Hematopoietic multipotent progenitor cell (in vitro differentiated cells): ENCODE measurements at regions not wholly inside any gene's neighbourhood (a gene's known extent, or its start where the extent isn't known, plus 50 kb on each side); places are given as distances from the start of the nearest gene placed in this dataset.

Source experiments
- DNase-seq, 3 donors: peaks; one replicate each; pipeline ENCODE4 v3.0.0-alpha.2; 2011 to 2015; ENCODE audit warnings: low read depth in 2 of 3, low spot score in 2 of 3

DNA sequence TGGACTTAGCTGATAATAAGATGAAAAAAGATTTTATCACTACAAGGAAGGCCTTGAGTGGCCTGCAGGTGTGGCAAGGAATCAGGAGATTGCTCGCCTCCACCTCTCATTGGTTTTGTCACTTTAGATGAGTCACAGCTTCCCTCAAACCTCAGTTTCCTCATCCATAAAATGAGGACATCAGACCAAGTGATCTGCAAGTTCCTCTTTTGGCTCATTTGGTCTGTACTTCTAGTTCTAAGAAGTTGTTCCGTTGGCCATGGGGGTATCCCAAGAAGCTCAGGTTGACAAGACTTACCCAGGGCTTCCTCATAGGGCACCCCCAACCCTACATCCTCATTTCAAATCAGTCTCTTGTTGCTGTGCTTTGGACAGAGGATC is 254.1 kb downstream of the UACA start:
- peak in 2 of 3 donors; percentile 63 to 80 for DNase-seq

DNA sequence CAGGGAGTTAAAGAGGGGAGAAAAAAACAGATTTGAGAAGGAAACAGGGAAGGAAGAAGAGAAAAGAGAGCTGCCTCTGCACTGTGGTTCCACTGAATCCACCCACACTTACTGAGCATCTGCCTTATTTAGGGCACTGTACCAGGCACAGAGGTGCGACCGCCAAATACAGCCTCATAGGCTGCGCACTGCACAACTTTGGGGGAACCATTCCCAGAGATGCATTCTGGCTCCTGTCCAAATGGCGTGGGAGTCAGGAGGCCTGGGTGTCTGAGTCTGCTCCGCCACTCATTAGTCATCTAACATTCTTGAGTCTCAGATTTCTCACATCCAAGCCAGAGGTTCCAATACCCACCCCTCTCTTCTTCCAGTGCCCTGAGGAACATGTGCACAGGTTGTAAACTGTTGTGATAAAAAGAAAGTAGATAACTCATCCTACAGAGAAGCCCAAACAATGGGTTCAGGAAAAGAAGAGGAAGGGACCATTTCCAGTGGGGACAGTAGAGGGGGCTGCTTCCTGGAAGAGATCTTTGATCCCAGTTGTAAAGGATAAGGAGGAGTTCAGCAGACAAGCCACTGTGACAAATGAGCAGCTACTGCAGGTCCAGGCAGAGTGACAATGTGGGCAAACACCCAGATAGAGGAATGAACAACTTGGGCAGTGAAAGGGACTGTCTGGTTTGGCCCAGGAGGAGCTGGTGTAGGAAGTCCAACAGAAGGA is 254.6 kb downstream of the UACA start:
- no peak for DNase-seq

DNA sequence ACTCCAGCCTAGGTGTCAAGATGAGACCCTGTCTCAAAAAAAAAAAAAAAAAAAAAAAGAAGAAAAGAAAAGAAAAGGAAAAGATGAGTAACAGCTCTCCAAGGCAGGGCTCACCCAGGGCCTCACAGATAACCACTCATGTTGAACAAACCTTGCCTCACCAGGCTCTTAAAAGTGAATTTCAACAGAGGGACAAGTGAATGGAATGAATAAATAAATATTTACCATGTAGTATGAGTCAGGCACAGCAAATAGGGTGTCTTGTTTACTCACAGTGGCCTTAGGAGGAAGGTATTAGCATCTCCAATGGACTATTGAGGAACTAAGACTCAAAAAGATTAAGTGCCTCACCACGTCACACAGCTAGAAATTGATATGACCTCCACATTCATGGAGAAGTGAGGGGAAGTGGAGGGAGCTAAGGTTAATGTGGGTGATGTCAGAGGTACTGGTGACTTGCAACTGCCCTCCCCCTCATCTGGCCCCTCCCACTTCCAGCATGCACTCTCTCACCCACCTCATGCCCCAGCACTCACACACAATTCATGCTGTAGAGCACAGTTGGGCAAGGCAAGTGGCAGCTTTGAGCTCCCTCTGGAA is 255.5 kb downstream of the UACA start:
- DNase-seq, result peak in 1 of 3 donors; percentile 81

DNA sequence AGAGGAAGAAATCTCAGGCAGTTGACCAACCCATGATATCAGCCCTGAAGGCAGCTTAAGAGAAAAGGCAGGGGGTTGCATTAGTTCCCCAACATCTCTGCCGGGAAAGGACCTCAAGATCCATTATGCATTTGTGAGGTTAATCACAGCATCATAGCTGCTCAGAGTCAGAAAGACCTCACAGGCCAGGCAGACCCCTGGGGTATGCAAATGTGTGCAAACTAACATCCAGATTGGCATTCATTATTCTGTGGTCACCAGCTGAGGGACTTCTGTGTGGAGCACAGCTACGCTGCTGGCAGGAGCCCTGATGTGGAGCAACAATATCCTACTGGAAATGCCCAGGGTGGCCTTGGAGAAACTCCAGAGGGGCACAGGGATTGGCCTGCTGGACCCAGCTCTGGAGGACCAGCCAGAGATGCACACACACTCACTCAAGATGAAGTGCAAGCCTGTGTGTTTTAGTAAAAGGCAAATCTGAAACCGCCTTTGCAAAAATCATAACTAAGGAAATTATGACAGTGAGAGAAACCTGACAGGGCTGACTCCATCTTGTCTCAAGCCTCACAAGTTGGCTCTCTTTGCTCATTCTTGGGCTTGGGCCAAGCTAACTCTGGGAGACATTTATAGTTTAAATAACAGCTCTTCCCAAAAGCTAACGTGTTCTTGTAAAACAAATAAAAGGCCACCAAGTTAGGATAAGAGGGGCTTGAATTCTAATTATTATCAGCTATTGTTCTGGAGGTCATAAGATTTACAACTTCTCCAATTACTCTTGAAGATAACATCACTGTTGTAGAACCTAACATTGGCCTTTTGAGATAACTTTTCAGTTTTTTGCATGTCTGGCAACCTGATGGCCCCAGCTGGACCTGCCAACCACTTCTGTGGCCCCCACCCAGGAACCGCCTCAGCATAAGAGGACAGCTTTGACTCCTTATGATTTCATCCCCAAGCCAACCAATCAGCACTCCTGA is 257.1 kb downstream of the UACA start:
- DNase-seq, result no peak

DNA sequence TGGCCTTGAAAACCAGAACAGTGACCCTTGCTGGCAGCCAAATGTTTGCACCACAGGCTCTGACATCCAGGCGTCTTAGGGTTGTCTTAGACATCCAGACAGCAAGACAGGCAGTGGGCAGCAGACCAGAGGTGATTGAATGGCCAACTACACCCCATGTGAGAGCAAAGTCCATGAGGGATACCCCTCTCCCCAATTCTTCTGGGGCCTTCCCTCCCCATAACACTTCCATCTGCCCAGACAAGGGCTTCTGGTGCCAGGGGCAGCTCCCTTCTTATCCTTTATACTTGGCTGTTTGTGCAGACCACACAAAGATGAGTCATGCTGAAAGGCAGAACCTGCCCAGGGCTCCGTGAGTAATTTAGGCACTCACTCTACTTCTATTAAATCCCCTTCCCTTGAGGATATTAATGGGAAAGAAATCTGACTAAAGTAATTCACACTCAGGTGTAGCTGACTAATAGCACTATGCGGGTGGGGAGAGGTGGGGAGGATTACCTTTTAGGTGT is 257.9 kb downstream of the UACA start:
- DNase-seq, result peak in 2 of 3 donors; percentile 73 to 74

DNA sequence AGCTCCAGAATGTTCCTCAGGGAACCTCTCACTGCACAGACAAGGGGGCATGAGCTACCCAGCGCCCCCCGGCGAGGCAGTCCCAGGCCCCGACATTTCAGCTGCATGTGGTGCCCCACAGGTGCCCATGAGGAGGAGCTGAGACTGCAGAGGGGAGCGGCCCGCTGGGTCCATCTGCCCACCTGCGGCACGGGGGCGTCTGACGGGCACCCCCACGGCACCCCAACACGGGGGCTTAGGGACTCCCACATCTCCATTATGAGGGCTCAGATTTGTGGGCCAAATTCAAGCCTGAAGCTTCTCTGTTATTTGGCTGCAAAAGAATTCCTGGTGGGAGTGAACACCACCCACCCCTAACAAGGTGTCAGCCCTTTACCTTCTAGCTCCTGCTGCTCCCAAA is 258.4 kb downstream of the UACA start:
- DNase-seq, result no peak

DNA sequence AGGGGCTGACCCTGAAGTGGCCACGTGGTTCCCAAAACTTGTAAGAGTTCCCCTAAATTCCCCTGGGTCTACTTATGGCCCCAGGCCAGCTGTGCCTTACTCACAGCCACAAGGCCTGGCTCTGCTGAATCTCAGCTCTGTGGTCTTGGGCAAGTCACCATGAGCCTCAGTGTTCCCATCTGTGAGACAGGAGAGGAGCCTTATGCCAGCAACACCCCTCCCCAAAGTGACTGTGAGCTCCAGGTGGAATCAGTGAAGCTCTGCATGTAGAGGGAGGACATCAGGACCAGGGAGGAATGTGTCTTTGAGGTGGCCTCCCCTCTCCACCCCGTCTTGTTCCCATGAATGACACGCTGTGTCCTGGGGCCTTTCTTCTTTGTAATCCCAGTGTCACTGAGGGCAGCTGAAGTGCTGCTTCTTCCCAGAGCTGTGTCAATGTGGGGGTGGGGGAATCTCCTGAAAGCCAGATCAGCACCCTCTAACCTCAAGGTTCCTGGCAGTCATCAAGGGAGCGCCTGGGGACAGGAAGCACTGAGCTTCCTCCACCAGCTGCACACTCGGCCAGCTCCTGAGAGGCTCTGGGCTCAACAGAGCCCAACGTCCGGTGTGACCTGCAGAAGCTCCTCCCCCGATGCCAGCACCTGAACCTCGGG is 258.9 kb downstream of the UACA start:
- DNase-seq, result peak in 2 of 3 donors; percentile 69 to 75

DNA sequence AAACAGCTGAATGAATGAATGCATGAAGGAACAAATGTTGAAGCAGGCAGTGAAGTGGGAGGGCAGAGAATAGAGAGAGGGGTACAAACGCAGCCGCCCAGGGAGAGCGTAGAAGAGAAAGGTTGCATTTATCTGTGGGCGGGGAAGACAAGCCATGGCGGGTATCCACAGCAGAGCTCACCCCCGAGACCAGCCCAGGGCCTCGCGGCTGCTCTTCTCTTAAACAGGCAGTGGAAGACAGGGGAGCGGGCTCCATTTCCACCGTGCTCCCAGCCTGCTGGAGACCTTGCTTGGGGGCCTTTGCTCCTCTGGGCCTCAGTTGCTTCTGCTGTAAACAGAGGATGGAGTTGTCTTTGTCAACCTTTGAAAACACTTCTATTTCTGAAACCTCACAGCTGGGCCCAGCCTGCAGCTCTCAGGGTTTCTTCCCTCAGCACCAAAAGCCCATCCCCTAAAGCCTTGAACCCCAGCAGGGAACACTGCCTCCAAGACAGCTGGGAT is 259.5 kb downstream of the UACA start:
- DNase-seq, result no peak

DNA sequence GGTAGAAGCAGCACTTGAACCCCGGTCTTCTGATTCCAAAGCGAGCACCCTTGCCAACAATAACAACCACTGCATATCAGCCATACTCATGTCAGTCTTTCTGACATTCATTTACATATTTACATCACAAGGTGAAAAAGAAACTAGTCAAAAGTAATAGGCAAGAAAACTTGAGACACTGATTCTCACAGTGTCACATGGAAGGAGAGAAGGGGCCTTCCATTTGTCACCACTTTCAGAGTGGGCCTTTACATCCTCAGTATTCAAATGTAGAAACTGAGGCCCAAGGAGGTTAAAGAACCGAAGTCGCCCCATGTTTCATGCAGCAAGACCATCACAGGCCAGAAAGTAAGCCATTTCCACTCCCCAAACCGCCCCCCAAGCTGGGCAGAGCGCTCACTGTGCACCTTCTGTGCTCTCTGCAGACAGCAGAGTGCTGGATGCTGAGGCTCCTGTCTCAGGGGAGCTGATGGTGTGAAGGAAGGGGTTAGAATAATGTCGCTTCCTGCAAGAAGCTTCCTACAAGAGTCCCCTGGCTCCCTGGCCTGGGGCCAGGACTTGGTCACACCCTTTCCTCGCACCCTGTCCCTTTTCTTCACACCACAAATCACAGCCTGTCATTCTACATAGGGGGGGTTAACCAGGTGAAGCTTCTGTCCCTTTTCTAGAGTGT is 260.1 kb downstream of the UACA start:
- DNase-seq, result no peak

DNA sequence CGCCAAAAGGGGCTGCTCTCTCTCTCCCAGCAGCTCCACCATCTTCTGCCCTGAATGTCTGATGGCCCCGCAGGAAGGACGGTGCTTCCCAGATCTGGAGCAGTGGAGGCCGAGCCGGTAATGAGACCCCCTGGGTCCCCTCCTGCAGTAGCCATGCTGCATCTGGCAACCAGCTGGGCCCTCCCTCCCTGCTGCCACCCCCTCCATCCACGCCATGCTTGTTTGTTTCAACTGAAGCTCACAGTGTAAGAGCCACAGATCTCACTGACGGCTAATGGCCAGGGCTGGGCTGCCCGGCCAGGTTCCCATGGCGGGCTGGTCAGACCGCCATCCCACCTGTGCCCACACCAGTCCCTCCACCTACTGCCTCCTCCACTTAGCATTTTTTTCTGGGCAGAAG is 260.8 kb downstream of the UACA start:
- DNase-seq, result no peak

DNA sequence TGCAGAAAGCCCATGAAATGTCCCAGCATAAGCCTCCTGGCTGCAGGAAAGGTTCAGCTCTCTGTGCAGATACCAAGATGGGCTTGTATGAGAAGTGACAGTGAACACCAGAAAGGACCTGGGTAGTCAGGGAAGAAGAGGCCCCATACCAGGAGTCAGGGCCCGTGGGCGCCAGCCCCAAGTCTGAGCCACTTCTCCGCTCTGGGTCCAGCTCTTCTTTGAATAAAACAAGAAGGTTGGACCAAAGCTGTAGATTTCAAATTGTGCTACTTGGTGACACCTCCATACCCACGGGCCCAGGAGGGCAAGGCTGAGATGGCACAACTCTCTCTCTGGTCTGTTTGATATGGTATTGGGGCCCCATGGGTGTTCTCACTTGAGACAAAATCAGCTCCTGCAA is 261.5 kb downstream of the UACA start:
- no peak for DNase-seq

DNA sequence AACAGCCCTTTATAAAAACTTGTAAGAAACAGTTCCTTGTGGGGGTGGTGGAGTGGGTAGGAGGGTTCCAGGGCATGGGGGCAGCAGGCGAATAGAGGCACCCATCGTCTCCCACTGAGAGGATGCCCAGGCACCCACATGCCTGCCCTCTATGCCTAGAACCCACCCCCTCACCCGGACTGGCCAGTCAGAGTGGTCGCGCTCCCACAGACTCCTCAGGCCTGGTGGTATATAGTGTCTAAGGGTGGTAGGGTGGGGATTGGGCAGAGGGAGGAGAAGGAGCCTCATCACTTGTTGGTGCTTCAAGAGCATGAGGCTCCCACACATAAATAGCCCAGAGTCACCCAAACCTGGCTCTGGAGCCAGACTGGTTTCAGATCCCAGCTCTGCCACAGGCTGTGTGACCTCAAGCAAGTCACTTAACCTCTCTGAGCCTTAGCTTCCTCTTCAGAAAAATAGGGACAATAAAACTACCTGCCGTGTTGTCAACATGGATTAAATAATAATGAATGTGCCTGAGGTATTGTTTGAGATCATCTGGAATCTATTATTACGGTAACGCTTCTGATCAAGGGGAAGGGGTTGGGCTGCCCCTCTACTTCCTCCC is 262.1 kb downstream of the UACA start:
- no peak for DNase-seq

DNA sequence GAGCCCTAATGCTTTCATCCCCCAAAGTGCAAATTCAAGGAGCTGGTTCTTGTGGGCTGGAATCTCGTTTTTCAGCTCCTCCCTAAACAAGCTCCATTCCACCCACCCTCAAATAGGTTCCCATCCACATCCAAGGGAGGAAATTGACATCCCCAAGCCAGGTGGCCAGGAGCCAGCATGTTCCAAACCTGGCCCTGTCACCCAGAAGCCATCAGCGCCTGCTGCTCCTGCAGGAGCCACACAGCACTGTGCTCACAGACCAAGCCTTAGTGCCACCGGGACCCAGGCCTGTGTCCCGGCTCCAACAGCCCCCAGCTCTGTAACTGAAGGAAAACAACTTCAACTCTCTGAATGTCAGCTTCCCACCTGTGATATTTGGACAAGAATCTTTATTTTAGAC is 263.6 kb downstream of the UACA start:
- DNase-seq, result no peak

DNA sequence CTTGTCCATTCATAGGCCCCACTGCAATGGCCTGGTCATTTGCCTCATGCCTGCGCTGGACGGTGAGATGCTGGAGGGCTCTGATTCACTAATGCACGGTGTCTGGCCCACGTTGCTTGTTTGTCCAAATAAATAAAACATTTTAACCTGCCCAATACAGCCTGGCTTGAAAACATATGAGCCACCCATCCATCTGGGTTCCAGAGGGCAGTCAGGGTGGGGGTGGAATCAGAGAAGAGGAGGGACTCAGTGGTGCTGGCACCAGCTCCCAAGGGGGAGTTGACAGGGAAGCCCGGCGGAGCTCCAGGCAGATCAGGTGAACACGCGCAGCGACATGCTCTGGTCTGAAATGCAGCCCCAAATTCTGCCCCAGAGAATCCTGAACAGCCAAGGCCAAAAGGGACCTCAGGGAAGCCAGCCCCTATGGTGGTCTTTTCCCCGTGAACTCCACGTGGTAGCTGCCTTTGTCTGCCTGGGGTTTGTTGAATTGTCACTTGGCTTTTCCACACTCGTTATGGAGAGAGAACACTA is 265.2 kb downstream of the UACA start:
- DNase-seq, result no peak

DNA sequence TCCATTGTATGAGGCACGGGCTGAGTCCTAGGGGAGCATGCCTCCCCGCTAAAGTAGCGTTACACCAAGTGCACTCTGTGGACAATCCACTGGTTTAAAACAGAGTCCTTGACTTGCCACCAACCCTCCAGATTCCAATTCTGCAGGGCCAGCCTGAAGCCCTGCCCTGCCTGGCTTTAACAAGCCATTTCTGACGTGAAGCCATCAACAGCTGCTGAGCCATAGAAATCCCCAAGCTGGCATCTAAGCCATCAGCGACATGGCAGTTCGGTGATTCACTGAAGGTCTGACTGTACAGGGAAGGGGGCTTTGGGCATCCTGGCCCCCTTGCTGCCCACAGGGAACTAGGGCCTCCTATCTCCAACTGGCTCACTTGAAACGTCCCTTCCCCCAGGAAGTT is 265.7 kb downstream of the UACA start:
- DNase-seq, result no peak

DNA sequence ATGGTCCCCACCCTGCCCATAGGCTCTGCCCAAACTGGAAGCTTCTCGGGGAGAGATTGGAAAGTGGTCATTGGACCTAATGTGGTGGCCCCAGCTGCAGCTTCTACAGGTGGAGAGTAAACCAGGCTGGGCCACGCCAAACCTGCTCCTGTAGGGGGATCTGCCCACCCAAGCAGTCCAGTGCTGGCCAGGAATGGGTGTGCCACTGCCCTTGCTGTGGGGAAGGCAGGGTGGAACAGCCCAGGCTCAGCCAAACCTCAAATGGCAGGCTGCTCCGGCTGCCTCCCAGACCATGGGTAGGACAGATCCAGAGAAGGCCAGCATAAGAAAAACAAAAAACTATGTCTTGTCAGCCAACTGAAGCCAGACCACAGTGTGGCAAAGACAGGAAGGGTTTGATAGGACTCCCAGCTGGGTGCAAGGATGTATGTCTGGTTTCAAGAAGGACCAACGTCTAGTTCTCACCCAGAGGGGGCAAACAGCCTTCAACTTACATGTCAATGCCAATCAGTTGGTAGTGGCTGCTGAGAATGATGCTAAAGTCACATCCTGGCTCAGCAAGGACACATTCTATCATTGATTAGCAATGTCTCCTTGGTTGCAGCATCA is 267.3 kb downstream of the UACA start:
- DNase-seq, result no peak

DNA sequence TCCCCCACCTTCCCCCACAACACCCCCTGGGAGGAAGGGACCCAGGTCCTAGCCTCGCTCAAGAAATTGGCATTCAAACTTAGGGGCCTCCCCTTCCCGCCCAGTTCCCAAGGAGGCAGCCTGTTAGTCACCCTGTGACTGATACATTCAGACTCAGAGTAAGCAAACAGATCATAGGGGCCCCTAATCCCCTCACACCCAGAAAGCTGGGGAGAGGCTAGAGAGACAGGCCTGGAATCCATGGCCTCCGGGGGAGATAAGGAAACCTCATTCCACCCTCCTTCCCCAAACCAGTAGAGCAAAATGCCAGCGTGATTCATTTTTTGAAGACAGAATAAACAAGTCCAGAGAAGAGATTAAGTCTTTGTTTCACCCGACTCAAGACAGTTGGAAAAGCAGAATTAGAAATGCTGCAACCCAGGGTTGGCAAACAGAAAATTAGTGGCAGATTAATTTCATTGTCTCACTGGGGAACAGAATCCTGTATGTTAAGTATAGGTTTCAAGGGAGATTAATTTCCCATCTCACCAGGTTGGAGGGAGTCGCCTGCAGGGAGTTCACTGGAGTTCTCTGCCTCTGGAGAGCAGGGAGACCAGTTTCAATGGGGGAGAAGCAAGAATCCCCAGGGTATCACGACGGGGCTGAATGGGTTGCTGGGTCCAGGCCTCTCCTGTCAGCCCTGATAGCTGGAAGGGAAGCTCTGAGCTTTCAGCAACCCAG is 268.3 kb downstream of the UACA start:
- DNase-seq, result no peak

DNA sequence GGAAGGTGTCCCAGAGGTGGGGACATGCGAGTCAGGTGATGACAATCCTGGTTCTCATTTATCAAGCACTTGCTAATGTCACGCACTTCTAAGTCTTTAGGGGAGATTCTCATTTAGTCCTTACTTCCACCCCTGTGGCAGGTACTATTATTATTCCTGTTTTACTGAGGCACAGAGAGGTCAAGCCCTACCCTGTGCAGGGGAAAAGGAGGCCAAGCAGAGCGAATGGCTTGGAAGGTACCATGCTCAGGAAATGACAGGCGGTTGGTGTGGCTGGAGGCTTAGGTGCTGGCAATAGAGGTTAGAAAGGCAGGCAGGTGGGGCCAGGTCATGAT is 268.9 kb downstream of the UACA start:
- DNase-seq, result no peak
